SW 1271 (cell line): ENCODE measurements at regions not wholly inside any gene's neighbourhood (a gene's known extent, or its start where the extent isn't known, plus 50 kb on each side); places are given as distances from the start of the nearest gene placed in this dataset.

Experiments used
- DNase-seq, 2 experiments: peaks; one replicate each; lab custom pipeline; 2025; lab: John Stamatoyannopoulos, UW

- DNase-seq = no peak
These were observed 105.3 kb downstream of the TSN start for GRCh38 chr2:121860758-121861227.

DNA sequence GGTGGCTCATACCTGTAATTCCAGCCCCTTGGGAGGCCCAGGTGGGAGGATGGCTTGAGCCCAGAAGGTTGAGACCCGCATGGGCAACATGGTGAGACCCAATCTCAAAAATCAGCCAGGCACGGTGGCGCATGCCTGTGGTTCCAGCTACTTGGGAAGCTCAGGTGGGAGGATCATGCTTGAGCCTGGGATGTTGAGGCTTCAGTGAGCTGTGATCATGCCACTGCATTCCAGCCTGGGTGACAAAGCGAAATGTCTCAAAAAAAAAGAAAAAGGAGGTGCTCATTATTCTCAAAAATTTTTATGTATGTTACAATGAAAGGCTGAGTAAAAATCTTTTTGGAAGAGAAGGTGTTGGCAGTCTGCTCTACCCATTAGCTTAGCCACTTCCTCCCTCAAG, 106.8 kb downstream of the TSN start:
- no peak for DNase-seq

- DNase-seq = no peak
These were observed 110.5 kb downstream of the TSN start for GRCh38 chr2:121865914-121866313.

- no peak for DNase-seq
These were observed 111.3 kb downstream of the TSN start for GRCh38 chr2:121866789-121867188.

- no peak for DNase-seq
These were observed 113.2 kb downstream of the TSN start for GRCh38 chr2:121868652-121869051.

DNA sequence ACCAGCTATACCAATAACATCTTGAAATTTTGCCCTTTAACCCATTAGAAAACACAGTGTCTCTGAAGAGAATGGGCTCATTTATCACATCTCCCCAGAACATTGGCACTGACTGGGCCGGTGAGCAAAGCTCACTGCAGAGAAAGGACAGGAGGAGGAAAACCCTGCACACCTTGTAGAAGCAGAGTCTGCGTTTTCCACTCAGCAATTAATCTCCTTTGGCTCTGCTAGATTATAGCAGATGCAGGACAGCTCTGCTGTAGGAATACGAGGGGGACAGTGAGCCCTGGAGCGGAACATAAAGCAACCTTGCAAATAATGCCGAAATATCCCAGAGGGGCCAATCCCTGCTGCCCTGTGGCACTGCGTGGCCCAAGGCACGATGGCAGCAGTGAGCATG, 113.9 kb downstream of the TSN start:
- DNase-seq = no peak

GRCh38 chr2:121869873-121870272, 114.4 kb downstream of the TSN start:
- no peak for DNase-seq

- no peak for DNase-seq
These were observed 117.2 kb downstream of the TSN start for GRCh38 chr2:121872651-121873050.

- DNase-seq = no peak
These were observed 118.4 kb downstream of the TSN start for GRCh38 chr2:121873864-121874263.

DNA sequence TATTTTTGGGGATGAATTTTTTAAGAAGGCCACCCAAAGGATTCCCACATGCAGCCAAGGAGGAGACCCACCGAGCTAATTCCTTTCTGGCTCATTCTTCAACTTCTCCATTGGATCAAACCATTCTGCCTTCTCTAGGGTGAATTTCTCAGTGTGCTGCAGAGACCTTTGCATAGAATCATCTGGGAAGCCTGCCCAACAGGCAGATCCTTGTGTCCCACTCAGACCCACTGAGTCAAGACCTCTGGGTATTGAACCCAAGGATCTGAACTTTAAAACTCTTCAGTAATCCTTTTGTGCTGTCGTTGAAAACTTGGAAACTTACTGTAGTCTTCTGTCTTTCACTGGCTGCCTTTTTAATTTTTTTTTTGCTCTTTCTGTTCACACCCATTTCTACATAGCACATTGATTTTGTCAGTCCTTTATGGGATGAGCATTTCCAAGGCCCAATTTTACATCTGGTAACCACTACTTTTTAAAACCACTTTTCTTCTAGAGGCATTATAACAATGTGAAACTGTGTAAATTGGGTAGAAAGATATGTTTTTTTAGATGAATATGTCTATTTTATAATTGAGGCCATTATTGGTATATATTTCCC, 120.2 kb downstream of the TSN start:
- DNase-seq = no peak

- no peak for DNase-seq
These were observed 121.9 kb downstream of the TSN start for GRCh38 chr2:121877366-121877765.

GRCh38 chr2:121880283-121880682, 124.8 kb downstream of the TSN start:
- DNase-seq = no peak

- DNase-seq = no peak
These were observed 125.6 kb downstream of the TSN start for GRCh38 chr2:121881038-121881437.

- DNase-seq = no peak
These were observed 126.5 kb downstream of the TSN start for GRCh38 chr2:121881950-121882349.

- no peak for DNase-seq
These were observed 128.6 kb downstream of the TSN start for GRCh38 chr2:121884078-121884477.

- DNase-seq = no peak
These were observed 129.1 kb downstream of the TSN start for GRCh38 chr2:121884511-121884921.

GRCh38 chr2:121886059-121886458, 130.6 kb downstream of the TSN start:
- no peak for DNase-seq

GRCh38 chr2:121887513-121888188, 132.2 kb downstream of the TSN start:
- no peak for DNase-seq

GRCh38 chr2:121888189-121888557, 132.7 kb downstream of the TSN start:
- no peak for DNase-seq

DNA sequence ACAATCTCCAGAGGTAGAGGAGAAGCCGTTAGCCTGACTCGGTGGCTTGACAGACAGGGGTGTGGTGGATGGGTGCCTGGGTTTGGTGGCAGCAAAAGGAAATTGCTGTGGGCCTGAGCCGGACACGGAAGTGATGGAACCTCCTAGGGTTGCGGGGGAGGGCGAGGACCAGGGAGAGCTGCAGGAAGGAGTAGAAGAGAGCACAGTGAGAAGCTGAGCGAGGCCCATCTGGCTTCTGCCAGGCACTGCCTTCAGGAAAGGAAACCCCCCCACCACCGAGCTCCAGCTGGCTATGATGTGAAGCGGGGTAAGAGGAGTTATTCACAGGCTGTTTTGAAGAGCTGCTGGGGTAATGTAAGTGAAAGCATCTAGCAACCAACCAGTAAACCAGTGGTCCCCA, 134.6 kb downstream of the TSN start:
- DNase-seq = no peak

- no peak for DNase-seq
These were observed 140.5 kb downstream of the TSN start for GRCh38 chr2:121895723-121896571.

DNA sequence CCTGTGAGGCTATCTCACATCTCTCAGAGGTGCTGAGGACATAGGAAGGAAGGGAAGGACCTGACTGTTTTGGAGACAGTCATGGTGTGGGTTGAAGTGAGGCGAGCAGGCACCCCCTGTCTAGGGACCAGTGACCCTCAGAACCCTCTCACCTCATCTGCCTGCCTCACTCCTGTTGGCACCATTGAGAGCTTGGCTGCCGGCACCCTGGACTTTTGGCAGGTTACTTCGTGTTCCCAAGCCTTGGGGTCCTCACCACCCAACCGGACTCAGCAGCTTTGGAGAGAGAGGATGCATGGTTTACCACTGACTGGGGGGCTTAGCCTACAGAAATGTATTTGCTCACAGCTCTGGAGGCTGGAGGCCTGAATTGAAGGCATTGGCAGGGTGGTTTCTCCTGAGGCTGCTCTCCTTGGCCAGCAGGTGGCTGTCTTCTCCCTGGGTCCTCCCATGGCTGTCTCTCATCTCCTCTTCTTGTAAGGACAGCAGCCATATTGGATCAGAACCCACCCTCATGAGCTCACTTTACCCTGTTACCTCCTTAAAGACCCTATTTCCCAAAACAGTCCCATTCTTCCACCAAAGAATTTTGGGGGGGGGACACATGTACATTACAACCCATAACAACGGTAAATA, 142.0 kb downstream of the TSN start:
- peak; percentile 34 to 49 for DNase-seq

DNA sequence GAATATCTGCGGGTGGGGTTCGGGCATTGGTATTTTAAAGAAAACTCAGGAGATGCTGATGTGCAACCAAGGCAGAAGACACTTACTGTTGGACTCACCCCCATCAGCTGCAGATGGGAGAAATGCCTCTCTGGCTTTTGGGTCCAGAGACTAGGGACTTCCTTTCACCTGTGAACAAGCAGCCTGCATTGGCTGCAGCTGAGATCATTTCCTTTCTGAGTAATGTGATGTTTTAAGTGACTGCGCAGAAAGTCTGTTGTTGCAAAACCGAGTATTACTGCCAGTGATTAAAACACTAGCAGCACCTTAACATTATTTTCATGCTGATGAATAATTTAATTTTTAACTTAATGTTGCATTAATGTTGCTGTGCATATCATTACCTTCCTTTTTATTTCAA, 143.0 kb downstream of the TSN start:
- DNase-seq = peak; percentile 9 to 12
